ENCODE measurements at regions not wholly inside any gene's neighbourhood (a gene's known extent, or its start where the extent isn't known, plus 50 kb on each side); places are given as distances from the start of the nearest gene placed in this dataset.

DNA sequence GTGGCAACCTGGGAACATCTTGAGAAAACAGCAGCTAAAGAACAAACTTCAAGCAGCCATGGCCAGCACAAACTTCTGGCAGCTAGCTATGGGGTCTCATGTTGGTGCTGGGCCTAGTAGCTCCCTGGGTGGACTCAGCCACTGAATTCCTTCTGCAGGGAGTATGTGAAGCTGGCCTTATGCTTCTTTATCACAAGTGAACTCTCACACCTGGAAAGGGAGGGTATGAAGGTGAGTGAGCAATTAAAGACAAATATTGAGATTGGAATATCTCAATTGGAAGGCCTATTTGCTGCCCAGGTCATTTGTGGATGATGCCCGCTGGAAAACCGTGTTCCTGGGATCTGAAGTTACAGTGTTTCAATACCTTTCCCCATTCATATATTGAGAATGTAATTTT, 153.3 kb upstream of the RPS6KA3 start:
- no peak for DNase-seq

GRCh38 chrX:20418379-20419150, 151.9 kb upstream of the RPS6KA3 start:
- no peak for DNase-seq

- DNase-seq: no peak
These were observed 148.2 kb upstream of the RPS6KA3 start for GRCh38 chrX:20414762-20415445.

- DNase-seq: no peak
These were observed 147.4 kb upstream of the RPS6KA3 start for GRCh38 chrX:20414066-20414465.

GRCh38 chrX:20412871-20413486, 146.3 kb upstream of the RPS6KA3 start:
- DNase-seq: no peak

- DNase-seq: no peak
These were observed 143.8 kb upstream of the RPS6KA3 start for GRCh38 chrX:20410540-20410939.

DNA sequence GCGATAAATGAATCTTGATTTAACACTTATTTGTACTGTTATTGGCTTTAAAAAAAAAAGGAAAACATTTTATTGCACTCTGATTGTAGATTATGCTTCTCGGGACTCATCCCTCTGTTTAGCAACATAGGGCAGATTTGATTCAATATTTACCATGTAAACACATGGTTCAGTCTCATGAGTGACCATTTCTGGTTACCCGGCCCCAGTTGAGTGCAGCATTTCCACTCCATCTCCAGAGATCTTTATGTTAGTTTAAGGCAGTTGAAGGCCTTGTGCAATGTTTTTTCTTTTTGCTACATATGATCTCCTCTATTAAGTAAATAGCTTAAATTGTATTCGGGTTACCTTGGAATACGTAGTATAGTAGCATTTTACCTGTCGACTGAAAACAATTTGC, 143.3 kb upstream of the RPS6KA3 start:
- no peak for DNase-seq

- no peak for DNase-seq
These were observed 136.2 kb upstream of the RPS6KA3 start for GRCh38 chrX:20402956-20403355.

GRCh38 chrX:20399728-20400414, 133.2 kb upstream of the RPS6KA3 start:
- DNase-seq: no peak

GRCh38 chrX:20397587-20397986, 130.9 kb upstream of the RPS6KA3 start:
- DNase-seq: no peak

GRCh38 chrX:20394451-20394850, 127.7 kb upstream of the RPS6KA3 start:
- DNase-seq: no peak

DNA sequence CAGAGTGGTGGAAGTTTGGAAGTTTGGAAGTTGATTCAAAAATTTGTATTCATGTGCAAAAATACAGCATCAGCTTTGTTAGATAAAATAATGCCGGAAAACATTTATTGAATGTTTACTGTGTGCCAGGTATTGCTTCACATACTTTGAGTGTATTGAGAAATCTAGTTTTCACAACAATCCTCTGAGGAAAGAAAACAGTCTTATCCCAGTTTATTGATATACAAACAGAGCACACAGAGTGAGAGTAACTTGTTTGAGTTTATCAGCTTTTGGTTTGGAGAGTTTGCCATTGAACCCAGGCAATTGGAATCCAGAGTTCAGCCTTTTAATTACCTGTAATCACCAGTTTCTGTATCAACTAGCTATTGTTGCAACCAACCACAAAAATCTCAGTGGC, 127.2 kb upstream of the RPS6KA3 start:
- no peak for DNase-seq

- no peak for DNase-seq
These were observed 121.9 kb upstream of the RPS6KA3 start for GRCh38 chrX:20388594-20388993.

- DNase-seq: no peak
These were observed 116.8 kb upstream of the RPS6KA3 start for GRCh38 chrX:20383477-20383876.

DNA sequence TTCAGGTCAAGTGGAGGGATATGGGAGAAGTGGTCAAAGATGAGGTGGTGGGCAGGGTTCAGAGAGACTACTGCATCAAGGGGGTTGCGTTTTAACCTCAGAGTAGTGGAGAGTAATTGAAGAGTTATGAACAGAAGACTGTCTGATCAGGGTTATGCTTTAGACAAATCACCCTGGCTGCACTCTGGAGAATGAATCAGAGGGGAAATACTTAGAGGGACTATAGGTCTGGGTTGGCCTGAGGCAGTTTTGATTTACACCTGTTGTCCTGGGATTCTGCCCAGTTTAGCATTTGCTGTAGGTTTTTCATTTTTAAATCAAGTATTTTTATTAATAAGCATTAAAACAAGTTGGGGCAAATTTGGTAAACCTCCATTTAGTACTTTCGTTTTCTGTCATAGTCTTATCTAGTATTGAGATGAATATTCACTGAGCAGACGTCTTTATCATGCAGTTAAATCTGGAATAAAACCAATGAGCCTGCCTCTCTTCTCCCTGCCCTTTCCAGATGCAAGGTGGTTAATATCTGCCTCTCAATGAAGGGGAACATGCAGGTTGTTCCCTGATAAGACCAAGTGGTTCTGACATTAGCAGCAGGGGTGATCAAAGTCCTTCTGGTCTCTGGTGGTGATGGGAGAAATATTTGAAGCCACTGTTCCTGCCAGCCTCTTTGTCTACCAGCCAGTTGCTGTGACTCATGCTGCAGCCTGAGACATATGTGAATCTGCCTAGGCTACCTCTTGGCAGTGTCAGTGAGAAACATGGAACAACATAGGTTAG, 116.0 kb upstream of the RPS6KA3 start:
- no peak for DNase-seq

GRCh38 chrX:20382082-20382481, 115.4 kb upstream of the RPS6KA3 start:
- no peak for DNase-seq

GRCh38 chrX:20378233-20378920, 111.7 kb upstream of the RPS6KA3 start:
- peak; percentile 12 for DNase-seq

DNA sequence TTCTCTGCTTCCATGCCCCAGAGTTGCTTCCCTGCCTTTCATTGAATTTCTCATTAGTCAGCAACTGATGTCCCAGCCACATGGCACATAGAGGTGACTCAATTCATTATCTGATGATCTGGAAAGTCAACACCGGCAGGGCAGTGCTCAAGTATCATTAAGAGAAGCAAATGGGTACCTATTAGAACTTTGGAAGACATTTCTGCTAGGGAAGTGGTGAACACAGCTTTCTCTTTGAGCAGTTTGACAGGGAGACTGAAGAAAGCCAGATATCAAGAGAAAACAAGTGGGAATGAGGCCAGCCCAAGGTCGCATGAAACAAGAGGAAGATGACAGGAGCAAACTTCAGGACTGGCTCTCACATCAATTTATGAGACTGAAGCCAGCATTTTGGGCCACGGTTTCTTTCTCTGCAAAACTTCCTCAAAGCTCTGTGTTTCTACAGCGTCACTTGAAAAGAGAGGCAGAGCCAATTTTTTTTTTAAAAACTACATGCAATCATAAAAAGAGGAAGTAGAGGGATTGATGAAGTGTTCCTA, 108.3 kb upstream of the RPS6KA3 start:
- no peak for DNase-seq

DNA sequence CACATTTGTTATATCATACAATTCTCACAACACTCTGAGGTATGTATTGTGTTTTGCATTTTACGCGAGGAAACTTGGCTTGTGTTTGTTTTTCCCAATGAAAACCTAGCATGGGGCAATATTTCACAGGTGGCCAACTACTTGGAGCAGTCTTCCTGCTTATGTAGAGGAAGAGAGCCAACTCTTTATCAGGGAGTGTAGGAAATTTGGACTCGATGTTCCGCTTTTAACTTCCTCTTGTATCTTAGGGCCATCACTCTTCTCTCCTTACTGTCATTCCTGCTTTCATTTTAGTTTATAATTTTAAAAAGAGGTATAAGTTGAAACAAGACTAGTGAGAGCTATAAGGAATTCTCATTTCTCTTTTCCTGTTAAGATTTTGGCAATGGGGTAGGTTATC, 107.7 kb upstream of the RPS6KA3 start:
- no peak for DNase-seq

DNA sequence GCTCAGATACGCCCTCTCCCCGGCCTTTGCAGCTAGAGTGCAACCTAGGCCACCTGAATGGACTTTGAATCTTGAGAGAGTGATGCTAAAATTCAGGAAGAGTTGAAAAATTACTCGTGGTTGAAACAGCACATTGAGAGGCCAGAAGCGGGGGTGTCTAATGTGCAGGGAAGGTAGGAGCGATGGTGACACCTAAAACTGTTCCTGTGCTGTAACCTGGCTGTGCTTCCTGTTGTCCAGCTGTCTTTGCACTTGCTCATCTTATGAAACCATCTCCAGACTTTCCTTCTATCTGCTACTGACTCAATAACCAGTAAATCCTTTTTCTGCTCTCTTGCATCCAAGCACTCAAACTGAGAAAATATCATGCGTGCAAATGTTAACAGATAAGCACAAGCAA, 106.4 kb upstream of the RPS6KA3 start:
- no peak for DNase-seq

GRCh38 chrX:20372533-20372932, 105.8 kb upstream of the RPS6KA3 start:
- DNase-seq: no peak

DNA sequence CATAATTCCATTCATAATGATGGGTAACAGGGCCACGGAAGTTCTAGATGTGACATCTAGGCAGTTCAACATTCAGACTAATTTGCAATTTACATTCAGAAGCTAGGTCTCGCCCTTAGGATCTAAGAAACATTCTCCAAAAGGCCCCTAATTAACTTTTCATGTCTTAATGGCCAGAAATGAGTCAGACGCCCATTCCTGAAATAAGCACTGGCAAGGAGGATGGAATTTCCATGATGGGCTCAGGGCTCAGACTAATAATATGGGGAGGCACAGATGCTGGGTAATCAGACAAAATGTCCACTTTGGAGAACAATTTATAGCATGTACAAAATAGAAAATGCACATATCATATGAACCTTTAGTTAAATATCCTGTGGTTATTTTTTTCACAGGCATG, 102.8 kb upstream of the RPS6KA3 start:
- DNase-seq: no peak

All from GOT3 (cell line).